DND-41 (cell line): ENCODE measurements at regions not wholly inside any gene's neighbourhood (a gene's known extent, or its start where the extent isn't known, plus 50 kb on each side); places are given as distances from the start of the nearest gene placed in this dataset.

Experiments used
- ATAC-seq: fragments of 200-7000 bp; cut with Tn5 transposase; 3 replicates; pipeline ENCODE4 v1.9.1; 2021; ENCODE audit warnings: low read depth; ENCODE audit not compliant: insufficient read depth
- DNase-seq: peaks from one replicate; pipeline ENCODE4 v3.0.0-alpha.2; 2020
- H2AFZ ChIP-seq: 2 replicates; pipeline ENCODE4 v1.6.0; 2012; ENCODE audit warnings: low read depth, low read length
- H3K27ac ChIP-seq: 2 replicates; pipeline ENCODE4 v1.5.1; 2012; ENCODE audit warnings: low read length, inconsistent platforms
- H3K27me3 ChIP-seq: fragments of 200-600 bp; sonication (generic); 2 replicates; pipeline ENCODE4 v1.6.0; 2012; ENCODE audit warnings: low read length, mild to moderate bottlenecking, inconsistent platforms; ENCODE audit not compliant: insufficient read depth, poor library complexity
- H3K36me3 ChIP-seq: 2 replicates; pipeline ENCODE4 v1.5.1; 2012; ENCODE audit warnings: low read length, inconsistent platforms; ENCODE audit not compliant: insufficient read depth
- H3K4me1 ChIP-seq: 2 replicates; pipeline ENCODE4 v1.5.1; 2012; ENCODE audit warnings: mild to moderate bottlenecking, low read length; ENCODE audit not compliant: insufficient read depth
- H3K4me2 ChIP-seq: 2 replicates; pipeline ENCODE4 v1.6.0; 2012; ENCODE audit warnings: mild to moderate bottlenecking, moderate library complexity, low read length, inconsistent platforms; ENCODE audit not compliant: insufficient read depth
- H3K4me3 ChIP-seq, 2 experiments: fragments of 200-600 bp in 1 of 2; shearing (Covaris generic) in 1 of 2; 2 replicates each; pipeline ENCODE4 v1.5.1; 2012 to 2016; ENCODE audit warnings: inconsistent platforms in 2 of 2, low read length in 2 of 2, mild to moderate bottlenecking in 2 of 2, low read depth in 1 of 2, moderate library complexity in 1 of 2
- H3K79me2 ChIP-seq: 2 replicates; pipeline ENCODE4 v1.6.0; 2012; ENCODE audit warnings: low read length, inconsistent platforms; ENCODE audit not compliant: insufficient read depth
- H3K9ac ChIP-seq: 2 replicates; pipeline ENCODE4 v1.6.0; 2012; ENCODE audit warnings: low read depth, mild to moderate bottlenecking, inconsistent platforms, low read length, moderate library complexity
- H3K9me3 ChIP-seq: 2 replicates; pipeline ENCODE4 v1.5.1; 2012; ENCODE audit warnings: low read length, moderate library complexity, mild to moderate bottlenecking, inconsistent platforms; ENCODE audit not compliant: insufficient read depth, severe bottlenecking
- H4K20me1 ChIP-seq: 2 replicates; pipeline ENCODE4 v1.6.0; 2012; ENCODE audit warnings: low read length; ENCODE audit not compliant: insufficient read depth
- EZH2 ChIP-seq: IDR thresholded peaks from 3 replicates; pipeline ENCODE4 v1.6.1; 2012; ENCODE audit warnings: borderline replicate concordance, low read depth, mild to moderate bottlenecking, moderate library complexity, low read length, inconsistent platforms; ENCODE audit not compliant: severe bottlenecking
- TF ChIP-seq, protein P1 (sequence below): IDR thresholded peaks from 2 replicates; pipeline ENCODE4 v1.5.1; 2012; ENCODE audit warnings: borderline replicate concordance, low read length, moderate library complexity, mild to moderate bottlenecking; ENCODE audit not compliant: poor library complexity, severe bottlenecking; ENCODE audit errors: extremely low read depth

DNA sequence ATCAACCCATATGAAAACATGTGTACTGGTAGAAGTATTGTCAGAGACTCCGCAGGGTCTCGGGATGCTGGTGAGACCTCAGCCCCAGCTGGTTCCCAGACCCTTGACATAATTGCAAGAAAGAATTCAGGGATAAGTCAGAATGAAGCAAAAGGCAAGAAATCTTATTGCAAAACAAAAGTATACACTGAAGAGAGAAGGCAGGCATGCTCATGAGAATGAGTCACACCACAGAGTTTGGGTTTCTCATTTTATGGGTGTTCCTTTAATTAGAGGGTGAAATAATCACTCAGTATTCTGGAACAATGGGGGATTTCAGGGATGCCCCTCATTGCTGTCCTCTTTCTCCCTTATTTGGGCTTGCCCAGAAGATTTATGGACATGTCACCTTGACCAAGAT, 1423.8 kb upstream of the MIR17HG start:
- DNase-seq = no peak
- no peaks in the 10 kb centered on the region for H3K4me1 ChIP-seq
- H3K9ac ChIP-seq = no peak overlapping the region
- ATAC-seq = no peak
- H3K9me3 ChIP-seq = no peaks in the 10 kb centered on the region
- no peak overlapping the region for H3K4me2 ChIP-seq
- H3K79me2 ChIP-seq = no peaks in the 10 kb centered on the region
- no peaks in the 10 kb centered on the region for H3K27me3 ChIP-seq
- no peak for TF ChIP-seq EZH2
- TF ChIP-seq, protein P1, sequence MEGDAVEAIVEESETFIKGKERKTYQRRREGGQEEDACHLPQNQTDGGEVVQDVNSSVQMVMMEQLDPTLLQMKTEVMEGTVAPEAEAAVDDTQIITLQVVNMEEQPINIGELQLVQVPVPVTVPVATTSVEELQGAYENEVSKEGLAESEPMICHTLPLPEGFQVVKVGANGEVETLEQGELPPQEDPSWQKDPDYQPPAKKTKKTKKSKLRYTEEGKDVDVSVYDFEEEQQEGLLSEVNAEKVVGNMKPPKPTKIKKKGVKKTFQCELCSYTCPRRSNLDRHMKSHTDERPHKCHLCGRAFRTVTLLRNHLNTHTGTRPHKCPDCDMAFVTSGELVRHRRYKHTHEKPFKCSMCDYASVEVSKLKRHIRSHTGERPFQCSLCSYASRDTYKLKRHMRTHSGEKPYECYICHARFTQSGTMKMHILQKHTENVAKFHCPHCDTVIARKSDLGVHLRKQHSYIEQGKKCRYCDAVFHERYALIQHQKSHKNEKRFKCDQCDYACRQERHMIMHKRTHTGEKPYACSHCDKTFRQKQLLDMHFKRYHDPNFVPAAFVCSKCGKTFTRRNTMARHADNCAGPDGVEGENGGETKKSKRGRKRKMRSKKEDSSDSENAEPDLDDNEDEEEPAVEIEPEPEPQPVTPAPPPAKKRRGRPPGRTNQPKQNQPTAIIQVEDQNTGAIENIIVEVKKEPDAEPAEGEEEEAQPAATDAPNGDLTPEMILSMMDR = no peak
- no peaks in the 10 kb centered on the region for H4K20me1 ChIP-seq
- no peaks in the 10 kb centered on the region for H3K36me3 ChIP-seq
- no peak overlapping the region for H3K27ac ChIP-seq
- no peak overlapping the region for H2AFZ ChIP-seq
- H3K4me3 ChIP-seq = no peak overlapping the region

DNA sequence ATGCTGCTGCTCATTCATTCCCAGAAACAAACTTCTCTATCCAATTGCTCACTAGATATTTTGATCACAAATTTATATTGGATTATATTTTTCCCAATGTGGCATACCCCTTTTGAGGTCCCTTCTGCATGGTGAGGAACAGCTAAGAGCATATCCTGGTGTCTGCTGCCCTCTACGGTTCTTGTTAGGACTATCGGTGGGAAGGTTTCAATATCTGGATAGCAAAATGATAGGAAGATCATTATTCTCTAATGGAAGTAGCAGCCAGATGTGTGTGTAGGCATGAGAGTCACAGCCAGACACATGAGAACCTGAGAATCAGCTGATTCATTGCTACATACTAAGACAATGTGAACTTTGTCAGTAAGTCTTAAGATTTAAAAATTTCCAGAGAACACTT, 1422.4 kb upstream of the MIR17HG start:
- ATAC-seq (no peak), DNase-seq (no peak)
- H3K4me3 ChIP-seq = no peak overlapping the region

DNA sequence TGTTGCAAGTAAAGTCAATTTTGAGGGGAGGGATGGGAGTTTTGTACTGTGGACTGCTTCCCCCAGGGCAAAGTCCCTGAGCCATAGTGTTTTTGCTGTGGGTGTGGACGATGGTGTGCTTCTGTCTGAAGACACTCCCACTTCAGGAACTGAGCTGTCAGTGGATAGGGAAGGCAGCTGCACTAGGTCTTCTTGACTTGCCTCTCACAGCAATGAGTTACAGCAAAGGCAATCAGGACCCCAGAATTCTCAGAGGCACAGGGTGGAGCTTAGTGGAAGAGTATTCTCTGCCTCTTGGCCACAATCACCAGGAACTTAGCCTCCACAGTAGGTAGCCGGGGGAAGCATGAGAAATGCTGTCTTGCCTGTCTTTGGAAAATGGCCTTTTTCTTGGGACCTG, 1416.6 kb upstream of the MIR17HG start:
- no peaks in the 10 kb centered on the region for H3K79me2 ChIP-seq
- H3K4me2 ChIP-seq = no peak overlapping the region
- H2AFZ ChIP-seq = no peak overlapping the region
- H3K27me3 ChIP-seq = no peaks in the 10 kb centered on the region
- no peaks in the 10 kb centered on the region for H4K20me1 ChIP-seq
- H3K4me1 ChIP-seq = no peaks in the 10 kb centered on the region
- H3K9me3 ChIP-seq = no peaks in the 10 kb centered on the region
- H3K27ac ChIP-seq = no peak overlapping the region
- ATAC-seq (no peak), DNase-seq (no peak)
- H3K36me3 ChIP-seq = no peaks in the 10 kb centered on the region
- TF ChIP-seq, protein P1 = no peak
- TF ChIP-seq EZH2 = no peak
- H3K4me3 ChIP-seq = no peak overlapping the region
- H3K9ac ChIP-seq = no peak overlapping the region

More for the DNA sequence above, 1422.4 kb upstream of the MIR17HG start:
- Histone ChIP-seq H3K9ac (no peak overlapping the region), H3K4me1 (no peaks in the 10 kb centered on the region), H4K20me1 (no peaks in the 10 kb centered on the region), H3K27me3 (no peaks in the 10 kb centered on the region), H3K9me3 (no peaks in the 10 kb centered on the region), H2AFZ (no peak overlapping the region), H3K4me2 (no peak overlapping the region), H3K27ac (no peak overlapping the region), H3K36me3 (no peaks in the 10 kb centered on the region), H3K79me2 (no peaks in the 10 kb centered on the region)
- TF ChIP-seq, protein P1 = peak; percentile 26
- no peak for TF ChIP-seq EZH2

DNA sequence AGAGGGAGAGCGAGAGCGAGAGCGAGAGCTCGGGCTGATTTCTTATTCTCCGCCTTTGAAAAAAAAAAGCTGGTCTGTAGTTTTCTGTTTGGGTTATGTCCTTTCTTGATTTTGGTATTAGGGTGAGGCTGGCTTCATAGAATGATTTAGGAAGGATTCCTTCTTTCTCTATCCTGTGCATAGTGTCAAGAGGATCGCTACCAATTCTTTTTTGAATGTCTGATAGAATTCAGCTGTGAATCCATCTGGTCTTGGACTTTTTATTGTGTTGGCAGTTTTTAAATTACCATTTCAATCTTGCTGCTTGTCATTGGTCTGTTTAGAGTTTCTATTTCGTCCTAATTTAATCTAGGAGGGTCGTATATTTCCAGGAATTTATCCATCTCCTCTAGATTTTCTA, 1414.6 kb upstream of the MIR17HG start:
- no peak for ATAC-seq
- no peaks in the 10 kb centered on the region for H3K79me2 ChIP-seq
- DNase-seq = no peak
- no peaks in the 10 kb centered on the region for H3K9me3 ChIP-seq
- no peak overlapping the region for H3K27ac ChIP-seq
- H3K4me3 ChIP-seq = no peak overlapping the region
- no peak overlapping the region for H2AFZ ChIP-seq
- no peaks in the 10 kb centered on the region for H3K4me1 ChIP-seq
- no peaks in the 10 kb centered on the region for H4K20me1 ChIP-seq
- H3K36me3 ChIP-seq = no peaks in the 10 kb centered on the region
- no peaks in the 10 kb centered on the region for H3K27me3 ChIP-seq
- no peak overlapping the region for H3K4me2 ChIP-seq
- H3K9ac ChIP-seq = no peak overlapping the region
- TF ChIP-seq EZH2 = no peak
- TF ChIP-seq, protein P1 = no peak
